H1 (cell line): ENCODE measurements at regions not wholly inside any gene's neighbourhood (a gene's known extent, or its start where the extent isn't known, plus 50 kb on each side); places are given as distances from the start of the nearest gene placed in this dataset.

Source experiments
- CBX8 ChIP-seq: fragments of 300-800, 300-1000 bp; sonication (generic); IDR thresholded peaks from 2 replicates; pipeline ENCODE4 v1.7.1; 2016; ENCODE audit warnings: low read depth, low read length, borderline replicate concordance
- EP300 ChIP-seq, 2 experiments: IDR thresholded peaks; 1 replicate in 1 of 2; 2 replicates in 1 of 2; pipeline ENCODE4 v1.6.1; 2011 to 2012; ENCODE audit warnings: low read depth in 2 of 2, low read length in 2 of 2, mild to moderate bottlenecking in 2 of 2, borderline replicate concordance in 1 of 2, inconsistent platforms in 1 of 2, moderate library complexity in 1 of 2
- JUND ChIP-seq: IDR thresholded peaks from 2 replicates; pipeline ENCODE4 v1.6.1; 2011; ENCODE audit warnings: mild to moderate bottlenecking, improper control_type of control experiment, low read length
- KDM1A ChIP-seq: fragments of 200-600, 300-600 bp; sonication (generic); IDR thresholded peaks from 2 replicates; pipeline ENCODE4 v1.7.1; 2016; ENCODE audit warnings: mild to moderate bottlenecking, low read length, borderline replicate concordance
- MAFK ChIP-seq: IDR thresholded peaks from 2 replicates; pipeline ENCODE4 v1.6.1; 2012; ENCODE audit warnings: low read depth, mild to moderate bottlenecking, improper control_type of control experiment, low read length
- SP1 ChIP-seq: IDR thresholded peaks from 2 replicates; pipeline ENCODE4 v1.6.1; 2011; ENCODE audit warnings: low read depth, low read length
- SRF ChIP-seq: IDR thresholded peaks from 2 replicates; pipeline ENCODE4 v1.6.1; 2011; ENCODE audit warnings: mild to moderate bottlenecking, low read depth, low read length, moderate library complexity
- TAF7 ChIP-seq: optimal IDR thresholded peaks from 2 replicates; pipeline ENCODE3; 2011; ENCODE audit warnings: low read depth, mild to moderate bottlenecking, inconsistent platforms, low read length, moderate library complexity, borderline replicate concordance
- ZNF274 ChIP-seq: IDR thresholded peaks from 2 replicates; pipeline ENCODE4 v1.7.0; 2012; ENCODE audit warnings: low read length, borderline replicate concordance; ENCODE audit errors: extremely low read depth
- TF ChIP-seq, protein P1 (sequence below): IDR thresholded peaks from 2 replicates; pipeline ENCODE4 v1.6.1; 2011; ENCODE audit warnings: low read depth, mild to moderate bottlenecking, low read length; ENCODE audit not compliant: insufficient read depth
- TF ChIP-seq, protein P2 (sequence below), 3 experiments: IDR thresholded peaks; 1 replicate in 2 of 3; 2 replicates in 1 of 3; pipeline versions ENCODE4 v1.5.1 to v1.6.1; 2011; ENCODE audit warnings: low read length in 3 of 3, mild to moderate bottlenecking in 3 of 3, inconsistent platforms in 2 of 3, low read depth in 1 of 3, moderate library complexity in 1 of 3; ENCODE audit not compliant: insufficient read depth in 1 of 3; ENCODE audit errors: control extremely low read depth in 1 of 3

DNA sequence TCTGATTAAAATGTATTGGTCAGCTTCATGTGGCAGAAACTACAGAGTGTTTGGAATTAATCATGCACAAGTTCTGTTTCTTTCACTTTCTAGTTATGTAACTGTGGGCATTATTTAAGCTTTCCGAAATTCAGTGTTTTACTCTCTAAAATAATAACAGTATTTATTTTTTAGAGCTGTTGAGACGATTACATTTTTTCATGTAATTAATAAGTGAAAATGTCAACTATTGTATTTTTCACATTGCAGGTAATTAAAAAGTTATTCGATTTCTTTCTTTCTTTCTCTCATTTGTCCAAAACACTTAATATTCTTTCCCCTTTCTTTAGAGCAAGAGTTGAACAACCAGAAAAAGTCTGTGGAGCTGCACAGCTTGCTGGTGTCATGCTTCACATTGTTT lies 559.4 kb upstream of the PCDH20 start:
- no peak for TF ChIP-seq TAF7
- TF ChIP-seq ZNF274: no peak
- TF ChIP-seq SRF: no peak
- no peak for TF ChIP-seq MAFK
- no peak for TF ChIP-seq KDM1A
- no peak for TF ChIP-seq CBX8
- no peak for TF ChIP-seq SP1
- TF ChIP-seq JUND: no peak
- TF ChIP-seq EP300 (IDR thresholded peaks at IDR 0.05; ENCODE audit: borderline replicate concordance in 1 of 2, low read depth in 2 of 2, low read length in 2 of 2): no peak
- TF ChIP-seq, protein P1, sequence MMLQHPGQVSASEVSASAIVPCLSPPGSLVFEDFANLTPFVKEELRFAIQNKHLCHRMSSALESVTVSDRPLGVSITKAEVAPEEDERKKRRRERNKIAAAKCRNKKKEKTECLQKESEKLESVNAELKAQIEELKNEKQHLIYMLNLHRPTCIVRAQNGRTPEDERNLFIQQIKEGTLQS: no peak
- TF ChIP-seq, protein P2, sequence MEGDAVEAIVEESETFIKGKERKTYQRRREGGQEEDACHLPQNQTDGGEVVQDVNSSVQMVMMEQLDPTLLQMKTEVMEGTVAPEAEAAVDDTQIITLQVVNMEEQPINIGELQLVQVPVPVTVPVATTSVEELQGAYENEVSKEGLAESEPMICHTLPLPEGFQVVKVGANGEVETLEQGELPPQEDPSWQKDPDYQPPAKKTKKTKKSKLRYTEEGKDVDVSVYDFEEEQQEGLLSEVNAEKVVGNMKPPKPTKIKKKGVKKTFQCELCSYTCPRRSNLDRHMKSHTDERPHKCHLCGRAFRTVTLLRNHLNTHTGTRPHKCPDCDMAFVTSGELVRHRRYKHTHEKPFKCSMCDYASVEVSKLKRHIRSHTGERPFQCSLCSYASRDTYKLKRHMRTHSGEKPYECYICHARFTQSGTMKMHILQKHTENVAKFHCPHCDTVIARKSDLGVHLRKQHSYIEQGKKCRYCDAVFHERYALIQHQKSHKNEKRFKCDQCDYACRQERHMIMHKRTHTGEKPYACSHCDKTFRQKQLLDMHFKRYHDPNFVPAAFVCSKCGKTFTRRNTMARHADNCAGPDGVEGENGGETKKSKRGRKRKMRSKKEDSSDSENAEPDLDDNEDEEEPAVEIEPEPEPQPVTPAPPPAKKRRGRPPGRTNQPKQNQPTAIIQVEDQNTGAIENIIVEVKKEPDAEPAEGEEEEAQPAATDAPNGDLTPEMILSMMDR (IDR thresholded peaks at IDR 0.05; ENCODE audit: control extremely low read depth in 1 of 3, insufficient read depth in 1 of 3, low read depth in 1 of 3, low read length in 3 of 3): no peak
